GM23338 (cell line): ENCODE measurements at regions not wholly inside any gene's neighbourhood (a gene's known extent, or its start where the extent isn't known, plus 50 kb on each side); places are given as distances from the start of the nearest gene placed in this dataset.

ENCODE experiments used
- ATAC-seq: fragments of 200-7000 bp; cut with Tn5 transposase; 3 replicates; pipeline ENCODE4 v1.9.1; 2020
- DNase-seq: peaks from one replicate; pipeline ENCODE4 v3.0.0-alpha.2; 2015; ENCODE audit warnings: low spot score
- H2AFZ ChIP-seq: fragments of 200-600 bp; sonication (generic); 2 replicates; pipeline ENCODE4 v1.8.0; 2016; ENCODE audit warnings: antibody characterized with exemption, mild to moderate bottlenecking, moderate library complexity
- H3F3A ChIP-seq: fragments of 200-600 bp; sonication (generic); replicated peaks from 2 replicates; pipeline ENCODE4 v1.8.0; 2017; ENCODE audit warnings: antibody characterized with exemption, mixed run types, low read depth
- H3K27ac ChIP-seq: fragments of 200-600 bp; sonication (generic); 2 replicates; pipeline ENCODE4 v1.6.1; 2016; ENCODE audit warnings: low read depth
- H3K27me3 ChIP-seq: fragments of 200-600 bp; sonication (generic); 2 replicates; pipeline ENCODE4 v1.8.0; 2016; ENCODE audit warnings: mild to moderate bottlenecking, mixed run types, moderate library complexity; ENCODE audit not compliant: insufficient read depth
- H3K36me3 ChIP-seq: fragments of 200-600 bp; sonication (generic); 2 replicates; pipeline ENCODE4 v1.8.0; 2016; ENCODE audit warnings: mild to moderate bottlenecking; ENCODE audit not compliant: insufficient read depth
- H3K4me1 ChIP-seq: fragments of 200-600 bp; sonication (generic); 2 replicates; pipeline ENCODE4 v1.8.0; 2016; ENCODE audit warnings: mild to moderate bottlenecking, moderate library complexity; ENCODE audit not compliant: insufficient read depth
- H3K4me2 ChIP-seq: fragments of 200-600 bp; sonication (generic); 2 replicates; pipeline ENCODE4 v1.7.1; 2017; ENCODE audit warnings: mixed run types
- H3K4me3 ChIP-seq: fragments of 200-600 bp; sonication (generic); 2 replicates; pipeline ENCODE4 v1.6.1; 2016; ENCODE audit warnings: mixed run types
- H3K79me2 ChIP-seq: fragments of 200-600 bp; sonication (generic); replicated peaks from 2 replicates; pipeline ENCODE4 v1.8.0; 2017; ENCODE audit warnings: mild to moderate bottlenecking; ENCODE audit not compliant: insufficient read depth
- H3K9me2 ChIP-seq: fragments of 200-600 bp; sonication (generic); 2 replicates; pipeline ENCODE4 v1.8.0; 2017; ENCODE audit not compliant: insufficient read depth
- H4K20me1 ChIP-seq: fragments of 200-600 bp; sonication (generic); replicated peaks from 2 replicates; pipeline ENCODE4 v1.8.0; 2017; ENCODE audit warnings: mild to moderate bottlenecking; ENCODE audit not compliant: insufficient read depth
- H3K27ac Mint-ChIP-seq: 2 replicates; pipeline ENCODE4 v1.8.0; 2020; ENCODE audit warnings: inconsistent platforms, mild to moderate bottlenecking, moderate library complexity, mixed read lengths
- H3K27me3 Mint-ChIP-seq: 3 replicates; pipeline ENCODE4 v1.8.0; 2022; ENCODE audit warnings: low read depth, mild to moderate bottlenecking, moderate library complexity, mixed read lengths, inconsistent platforms; ENCODE audit not compliant: insufficient read depth, poor library complexity
- H3K36me3 Mint-ChIP-seq: 3 replicates; pipeline ENCODE4 v1.8.0; 2021; ENCODE audit warnings: low read depth, mild to moderate bottlenecking, inconsistent platforms, moderate library complexity, mixed read lengths
- H3K4me1 Mint-ChIP-seq: 3 replicates; pipeline ENCODE4 v1.8.0; 2020; ENCODE audit warnings: mild to moderate bottlenecking, inconsistent platforms, mixed read lengths
- H3K4me3 Mint-ChIP-seq: 3 replicates; pipeline ENCODE4 v1.8.0; 2021; ENCODE audit warnings: moderate library complexity, mild to moderate bottlenecking, inconsistent platforms, mixed read lengths
- H3K9me3 Mint-ChIP-seq: 3 replicates; pipeline ENCODE4 v1.8.0; 2020; ENCODE audit warnings: moderate library complexity, mild to moderate bottlenecking, inconsistent platforms, mixed read lengths
- CREB1 ChIP-seq: fragments of 250-450 bp; sonication (Bioruptor Pico); IDR thresholded peaks from 2 replicates; pipeline ENCODE4 v1.5.0; 2020; ENCODE audit warnings: low read depth, mild to moderate bottlenecking, moderate library complexity
- CTCF ChIP-seq, 2 experiments: fragments of 200-600 bp in 1 of 2; sonication (generic) in 1 of 2; conservative IDR thresholded peaks; 2 replicates each; pipeline versions ENCODE4 v1.5.1 to v1.6.1; 2016 to 2017; ENCODE audit warnings: antibody characterized with exemption in 2 of 2, low read depth in 2 of 2, mild to moderate bottlenecking in 2 of 2, moderate library complexity in 1 of 2
- ETS1 ChIP-seq: IDR thresholded peaks from 2 replicates; pipeline ENCODE4 v1.6.1; 2016; ENCODE audit warnings: antibody characterized with exemption
- EZH2 ChIP-seq: fragments of 200-600 bp; sonication (generic); IDR thresholded peaks from one replicate; pipeline ENCODE4 v1.8.0; 2017; ENCODE audit warnings: antibody characterized with exemption, mild to moderate bottlenecking, low read depth; ENCODE audit not compliant: unreplicated experiment
- JUNB ChIP-seq: IDR thresholded peaks from one replicate; pipeline ENCODE4 v1.6.1; 2016; ENCODE audit warnings: antibody characterized with exemption; ENCODE audit not compliant: unreplicated experiment
- NANOG ChIP-seq: IDR thresholded peaks from 2 replicates; pipeline ENCODE4 v1.6.1; 2016; ENCODE audit warnings: antibody characterized with exemption, borderline replicate concordance
- POLR2AphosphoS5 ChIP-seq: IDR thresholded peaks from 2 replicates; pipeline ENCODE4 v1.6.1; 2016; ENCODE audit warnings: antibody characterized with exemption, low read depth
- REST ChIP-seq: IDR thresholded peaks from one replicate; pipeline ENCODE4 v1.6.1; 2018; ENCODE audit warnings: antibody characterized with exemption; ENCODE audit not compliant: unreplicated experiment
- STAT1 ChIP-seq: IDR thresholded peaks from one replicate; pipeline ENCODE4 v1.6.1; 2016; ENCODE audit warnings: antibody characterized with exemption; ENCODE audit not compliant: unreplicated experiment
- ZNF114 ChIP-seq: fragments of 250-450 bp; sonication (Bioruptor Pico); IDR thresholded peaks from 2 replicates; pipeline ENCODE4 v1.5.0; 2020; ENCODE audit warnings: mild to moderate bottlenecking, moderate library complexity
- ZNF331 ChIP-seq: fragments of 250-450 bp; sonication (Bioruptor Pico); IDR thresholded peaks from 2 replicates; pipeline ENCODE4 v1.5.0; 2020; ENCODE audit warnings: low read depth, mild to moderate bottlenecking, moderate library complexity
- ZNF462 ChIP-seq: fragments of 250-450 bp; sonication (Bioruptor Pico); IDR thresholded peaks from 2 replicates; pipeline ENCODE4 v1.5.0; 2020; ENCODE audit warnings: mild to moderate bottlenecking, moderate library complexity

GRCh38 chr6:139525415-139525814 is 151.0 kb upstream of the CITED2 start:
- no peaks in the 10 kb centered on the region for H3K4me1 ChIP-seq
- ATAC-seq (no peak), DNase-seq (no peak)
- peaks cover 9% of the 10 kb centered on the region for H3K27me3 Mint-ChIP-seq
- no peaks in the 10 kb centered on the region for H3K36me3 ChIP-seq
- H3K36me3 Mint-ChIP-seq = no peaks in the 10 kb centered on the region; the same call in 2 of the 3 replicates
- no peaks in the 10 kb centered on the region for H3K79me2 ChIP-seq
- H3K4me1 Mint-ChIP-seq = no peaks in the 10 kb centered on the region
- no peak overlapping the region for H3K4me2 ChIP-seq
- no peak overlapping the region for H3K27ac Mint-ChIP-seq
- H2AFZ ChIP-seq = no peak overlapping the region
- no peaks in the 10 kb centered on the region; the same call in 2 of the 3 replicates for H3K9me3 Mint-ChIP-seq
- TF ChIP-seq JUNB (no peak), ZNF462 (CRISPR knock-in tag) (no peak), NANOG (no peak), ZNF114 (CRISPR knock-in tag) (no peak), REST (no peak), POLR2AphosphoS5 (no peak), CTCF (conservative IDR thresholded peaks at IDR 0.05; ENCODE audit: low read depth in 2 of 2) (no peak), ZNF331 (CRISPR knock-in tag) (no peak), CREB1 (CRISPR knock-in tag) (no peak), STAT1 (no peak), EZH2 (no peak), ETS1 (no peak)
- H3K4me3 ChIP-seq = no peak overlapping the region
- no peaks in the 10 kb centered on the region for H3K27me3 ChIP-seq
- H4K20me1 ChIP-seq = no peaks in the 10 kb centered on the region
- no peak overlapping the region for H3K4me3 Mint-ChIP-seq
- H3F3A ChIP-seq = no peaks in the 10 kb centered on the region
- H3K9me2 ChIP-seq = peaks cover 9% of the 10 kb centered on the region
- H3K27ac ChIP-seq = no peak overlapping the region
